ENCODE measurements at regions not wholly inside any gene's neighbourhood (a gene's known extent, or its start where the extent isn't known, plus 50 kb on each side); places are given as distances from the start of the nearest gene placed in this dataset.

DNA sequence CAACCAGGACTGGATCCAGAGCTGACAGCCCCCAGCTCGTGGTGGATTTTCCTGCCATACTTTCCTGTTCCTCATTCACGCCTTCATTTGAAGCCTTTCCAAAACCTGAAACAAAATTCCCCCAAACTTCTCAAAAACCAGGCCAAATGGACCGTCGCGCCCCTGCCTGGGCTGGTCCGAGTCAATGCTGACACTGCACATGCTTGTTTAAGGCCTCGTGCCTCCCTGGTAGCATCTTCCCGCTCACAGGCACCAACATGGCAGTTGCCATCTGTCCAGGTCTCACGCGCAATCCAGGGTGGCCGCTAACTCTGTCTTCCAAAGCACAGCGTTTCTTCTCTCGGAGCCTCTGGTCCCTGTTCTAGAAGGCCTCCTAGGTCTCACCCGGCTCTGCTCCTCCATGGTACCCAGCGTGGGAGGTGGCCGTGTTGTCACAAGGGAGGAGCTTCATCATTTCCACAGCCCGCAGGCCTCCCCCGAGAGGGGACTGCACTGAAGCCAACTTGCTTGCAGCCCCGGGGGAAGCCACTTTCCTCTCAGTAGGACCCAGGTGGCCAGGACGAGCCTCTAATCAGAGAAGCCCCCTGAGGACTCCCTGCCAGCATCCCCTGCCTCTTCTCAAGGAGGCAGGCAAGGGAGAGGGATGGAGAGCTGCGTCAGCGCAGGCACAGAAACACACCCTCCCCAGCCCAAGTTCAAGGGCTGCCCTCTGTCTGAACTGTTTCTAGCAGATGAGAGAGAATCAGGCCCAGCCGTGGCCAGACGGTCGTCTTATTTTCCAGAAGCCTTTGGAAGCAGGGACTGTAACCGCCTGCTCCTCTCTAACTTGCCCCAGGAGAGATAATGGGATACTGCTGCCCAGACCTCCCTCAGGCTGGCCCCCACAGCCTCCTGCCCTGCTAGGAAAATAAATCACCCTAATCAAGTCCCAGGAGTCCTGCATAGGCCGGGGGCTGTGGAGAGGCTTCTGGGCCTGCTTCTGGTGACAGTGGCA lies 152.8 kb upstream of the TLE3 start:
- peaks cover 24 to 84% of the 10 kb centered on the region in 2 donors for H3K4me1 ChIP-seq (ENCODE audit: control insufficient read depth in 2 of 2, insufficient read depth in 2 of 2, low read length in 2 of 2)

DNA sequence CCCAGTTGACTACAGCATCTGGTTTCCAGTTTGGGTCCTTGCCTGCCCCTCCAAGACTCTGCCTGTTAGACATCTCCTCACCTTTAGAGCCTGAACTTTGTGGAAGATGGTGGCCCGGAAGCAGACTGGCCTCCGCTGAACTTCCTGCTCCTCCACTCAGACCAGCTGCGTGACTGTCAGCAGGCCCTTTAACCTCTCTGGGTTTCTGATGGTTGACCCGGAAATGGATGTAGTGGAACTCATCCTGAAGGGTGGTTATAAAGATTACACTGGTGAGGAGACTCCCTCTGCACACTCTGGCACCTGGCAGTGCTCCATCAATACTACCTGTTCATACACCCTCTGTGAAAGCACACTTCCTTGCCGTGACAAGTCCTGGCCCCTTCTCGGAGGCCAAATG lies 151.9 kb upstream of the TLE3 start:
- Histone ChIP-seq H3K4me3 (ENCODE audit: low read length in 2 of 2) (no peak overlapping the region), H3K36me3 (ENCODE audit: control insufficient read depth in 2 of 2, insufficient read depth in 2 of 2, low read length in 1 of 2) (no peaks in the 10 kb centered on the region), H3K4me1 (ENCODE audit: control insufficient read depth in 2 of 2, insufficient read depth in 2 of 2, low read length in 2 of 2) (peaks cover 24 to 89% of the 10 kb centered on the region in 2 donors), H3K27ac (ENCODE audit: low read depth in 1 of 2, low read length in 1 of 2) (no peak overlapping the region), H3K9me3 (ENCODE audit: control insufficient read depth in 2 of 2, insufficient read depth in 1 of 2, low read length in 1 of 2) (no peaks in the 10 kb centered on the region), H3K27me3 (ENCODE audit: control insufficient read depth in 2 of 2, insufficient read depth in 1 of 2, low read length in 1 of 2) (peaks cover 0 to 4% of the 10 kb centered on the region in 2 donors)
- WGBS, result 85% methylated on average over 6 of the region's 6 CpGs
- no peak for DNase-seq (ENCODE audit: low read depth in 6 of 9, low spot score in 9 of 9)

More for the DNA sequence above, 152.8 kb upstream of the TLE3 start:
- 94% methylated on average over 27 of the region's 27 CpGs for WGBS
- Histone ChIP-seq H3K4me3 (ENCODE audit: low read length in 2 of 2) (no peak overlapping the region), H3K9me3 (ENCODE audit: control insufficient read depth in 2 of 2, insufficient read depth in 1 of 2, low read length in 1 of 2) (no peaks in the 10 kb centered on the region), H3K36me3 (ENCODE audit: control insufficient read depth in 2 of 2, insufficient read depth in 2 of 2, low read length in 1 of 2) (no peaks in the 10 kb centered on the region), H3K27me3 (ENCODE audit: control insufficient read depth in 2 of 2, insufficient read depth in 1 of 2, low read length in 1 of 2) (peaks cover 0 to 4% of the 10 kb centered on the region in 2 donors), H3K27ac (ENCODE audit: low read depth in 1 of 2, low read length in 1 of 2) (no peak overlapping the region)
- DNase-seq (ENCODE audit: low read depth in 6 of 9, low spot score in 9 of 9), result no peak

DNA sequence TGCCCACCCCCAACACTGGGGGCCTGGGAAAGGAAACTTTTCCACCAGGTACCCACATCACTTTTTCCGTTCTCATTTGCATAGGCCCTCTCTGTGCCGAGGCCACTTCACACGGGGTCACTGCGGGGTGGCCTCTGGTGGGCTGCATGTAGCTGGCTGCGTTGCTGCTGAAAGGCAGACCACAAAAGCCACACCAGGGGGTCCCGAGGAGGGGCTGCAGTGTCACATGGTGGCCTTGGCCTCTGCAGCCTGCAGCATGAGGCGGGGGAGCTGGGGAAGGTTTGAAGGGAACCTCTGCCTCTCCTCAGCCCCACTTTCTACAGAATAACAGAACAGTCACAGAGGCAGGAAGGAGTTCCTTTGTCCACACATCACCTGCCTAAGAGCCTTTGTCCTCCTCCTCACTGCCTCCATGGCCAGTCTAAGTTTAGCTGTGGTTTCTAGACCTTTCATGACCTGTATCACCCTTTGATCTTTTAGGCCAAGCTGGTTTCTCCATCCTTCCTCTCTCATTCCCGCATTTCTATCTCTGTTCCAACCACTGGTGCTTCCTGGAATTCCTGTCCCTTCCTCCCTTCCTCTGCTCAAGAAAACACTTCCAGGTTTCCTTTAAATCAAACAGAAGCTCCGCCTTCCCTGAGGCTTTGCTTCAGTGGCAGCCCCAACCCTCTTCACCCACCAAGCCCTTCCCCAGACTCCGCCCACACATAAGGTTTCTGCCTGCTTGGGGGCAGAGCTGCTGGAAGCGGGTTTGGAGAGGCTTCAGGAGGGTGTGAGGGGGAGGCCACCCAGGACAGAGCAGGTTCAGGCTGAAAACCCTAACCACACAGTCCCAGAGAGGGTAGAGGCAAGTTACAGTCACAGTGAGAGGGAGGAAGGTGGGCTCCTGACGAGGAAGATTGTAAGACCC lies 150.7 kb upstream of the TLE3 start:
- DNase-seq (ENCODE audit: low read depth in 6 of 9, low spot score in 9 of 9), result peak in 1 of 9 donors; percentile 72
- WGBS, result 51% methylated on average over 12 of the region's 12 CpGs

DNA sequence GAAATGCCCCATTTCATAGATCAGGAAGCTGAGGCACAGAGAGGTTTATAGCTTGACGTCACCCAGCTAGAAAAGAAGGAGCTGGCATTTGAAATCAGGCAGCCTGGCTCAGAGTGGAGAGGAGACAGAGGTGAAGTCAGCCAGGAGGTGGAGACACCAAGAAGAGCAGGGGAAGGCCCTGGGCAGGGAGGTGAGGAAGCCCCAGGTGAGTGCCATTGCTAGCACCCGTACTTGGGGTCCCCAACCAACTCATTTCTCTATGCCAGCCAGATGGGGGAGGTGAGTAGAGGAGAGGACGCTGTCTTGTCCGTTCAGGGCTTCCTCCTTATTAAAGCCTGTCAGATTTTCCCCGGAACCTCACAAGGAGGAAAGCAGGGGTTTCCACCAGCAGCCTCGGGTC lies 149.6 kb upstream of the TLE3 start:
- H3K36me3 ChIP-seq (ENCODE audit: control insufficient read depth in 2 of 2, insufficient read depth in 2 of 2, low read length in 1 of 2), result no peaks in the 10 kb centered on the region
- peaks cover 26 to 91% of the 10 kb centered on the region in 2 donors for H3K4me1 ChIP-seq (ENCODE audit: control insufficient read depth in 2 of 2, insufficient read depth in 2 of 2, low read length in 2 of 2)
- no peaks in the 10 kb centered on the region for H3K9me3 ChIP-seq (ENCODE audit: control insufficient read depth in 2 of 2, insufficient read depth in 1 of 2, low read length in 1 of 2)
- H3K27ac ChIP-seq (ENCODE audit: low read depth in 1 of 2, low read length in 1 of 2), result no peak overlapping the region
- WGBS, result 89% methylated on average over 6 of the region's 6 CpGs
- H3K27me3 ChIP-seq (ENCODE audit: control insufficient read depth in 2 of 2, insufficient read depth in 1 of 2, low read length in 1 of 2), result peaks cover 0 to under 1% of the 10 kb centered on the region in 2 donors
- no peak for DNase-seq (ENCODE audit: low read depth in 6 of 9, low spot score in 9 of 9)
- no peak overlapping the region for H3K4me3 ChIP-seq (ENCODE audit: low read length in 2 of 2)

More for the DNA sequence above, 150.7 kb upstream of the TLE3 start:
- Histone ChIP-seq H3K4me3 (ENCODE audit: low read length in 2 of 2) (no peak overlapping the region), H3K27me3 (ENCODE audit: control insufficient read depth in 2 of 2, insufficient read depth in 1 of 2, low read length in 1 of 2) (peaks cover 0 to 4% of the 10 kb centered on the region in 2 donors), H3K4me1 (ENCODE audit: control insufficient read depth in 2 of 2, insufficient read depth in 2 of 2, low read length in 2 of 2) (peaks cover 24 to 91% of the 10 kb centered on the region in 2 donors), H3K27ac (ENCODE audit: low read depth in 1 of 2, low read length in 1 of 2) (no peak overlapping the region), H3K36me3 (ENCODE audit: control insufficient read depth in 2 of 2, insufficient read depth in 2 of 2, low read length in 1 of 2) (no peaks in the 10 kb centered on the region), H3K9me3 (ENCODE audit: control insufficient read depth in 2 of 2, insufficient read depth in 1 of 2, low read length in 1 of 2) (no peaks in the 10 kb centered on the region)

GRCh38 chr15:70246623-70247220 lies 149.0 kb upstream of the TLE3 start:
- no peaks in the 10 kb centered on the region for H3K9me3 ChIP-seq (ENCODE audit: control insufficient read depth in 2 of 2, insufficient read depth in 1 of 2, low read length in 1 of 2)
- no peak overlapping the region for H3K27ac ChIP-seq (ENCODE audit: low read depth in 1 of 2, low read length in 1 of 2)
- 86% methylated on average over 8 of the region's 8 CpGs for WGBS
- no peaks in the 10 kb centered on the region for H3K27me3 ChIP-seq (ENCODE audit: control insufficient read depth in 2 of 2, insufficient read depth in 1 of 2, low read length in 1 of 2)
- no peak overlapping the region for H3K4me3 ChIP-seq (ENCODE audit: low read length in 2 of 2)
- no peaks in the 10 kb centered on the region for H3K36me3 ChIP-seq (ENCODE audit: control insufficient read depth in 2 of 2, insufficient read depth in 2 of 2, low read length in 1 of 2)
- H3K4me1 ChIP-seq (ENCODE audit: control insufficient read depth in 2 of 2, insufficient read depth in 2 of 2, low read length in 2 of 2), result peaks cover 21 to 91% of the 10 kb centered on the region in 2 donors
- DNase-seq (ENCODE audit: low read depth in 6 of 9, low spot score in 9 of 9), result no peak

DNA sequence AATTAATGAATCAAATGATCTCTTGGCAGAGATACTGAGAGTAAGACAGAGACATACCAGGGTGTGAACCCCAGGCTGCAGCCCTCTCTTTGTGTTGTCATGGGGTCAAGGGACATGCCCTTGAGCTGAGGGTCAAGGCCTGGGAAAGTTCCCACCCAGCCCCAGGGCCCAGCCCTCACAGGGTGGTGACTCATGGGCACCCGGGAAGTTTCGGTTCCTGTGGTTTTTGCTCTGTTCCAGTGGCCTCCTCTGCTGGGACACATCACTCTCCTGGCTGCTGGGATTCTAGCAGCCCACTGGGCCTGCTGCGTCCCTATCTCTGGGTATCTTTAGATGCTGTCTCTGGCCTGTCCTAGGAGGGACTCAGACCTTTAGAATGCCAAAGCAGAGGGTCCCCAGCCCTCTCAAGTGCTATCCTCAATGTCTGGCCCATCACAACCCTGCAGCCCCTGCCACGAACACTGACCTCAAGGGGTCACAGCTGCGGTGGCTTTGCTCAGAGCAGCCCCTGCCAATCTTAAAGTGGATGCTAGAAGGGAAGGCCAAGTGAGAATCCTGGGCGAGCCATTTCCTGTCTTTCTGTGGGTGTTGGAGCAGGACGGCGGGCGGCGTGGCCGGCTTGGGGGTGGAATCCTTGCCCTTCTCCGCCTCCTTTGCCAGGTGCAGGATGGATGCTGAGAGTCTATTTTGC lies 148.4 kb upstream of the TLE3 start:
- no peak overlapping the region for H3K4me3 ChIP-seq (ENCODE audit: low read length in 2 of 2)
- peaks cover 18 to 88% of the 10 kb centered on the region in 2 donors for H3K4me1 ChIP-seq (ENCODE audit: control insufficient read depth in 2 of 2, insufficient read depth in 2 of 2, low read length in 2 of 2)
- H3K36me3 ChIP-seq (ENCODE audit: control insufficient read depth in 2 of 2, insufficient read depth in 2 of 2, low read length in 1 of 2), result no peaks in the 10 kb centered on the region
- no peak overlapping the region for H3K27ac ChIP-seq (ENCODE audit: low read depth in 1 of 2, low read length in 1 of 2)
- no peaks in the 10 kb centered on the region for H3K9me3 ChIP-seq (ENCODE audit: control insufficient read depth in 2 of 2, insufficient read depth in 1 of 2, low read length in 1 of 2)
- 91% methylated on average over 12 of the region's 12 CpGs for WGBS
- H3K27me3 ChIP-seq (ENCODE audit: control insufficient read depth in 2 of 2, insufficient read depth in 1 of 2, low read length in 1 of 2), result no peaks in the 10 kb centered on the region
- no peak for DNase-seq (ENCODE audit: low read depth in 6 of 9, low spot score in 9 of 9)

GRCh38 chr15:70244978-70245542 lies 147.3 kb upstream of the TLE3 start:
- WGBS, result 63% methylated on average over 9 of the region's 9 CpGs
- H3K36me3 ChIP-seq (ENCODE audit: control insufficient read depth in 2 of 2, insufficient read depth in 2 of 2, low read length in 1 of 2), result no peaks in the 10 kb centered on the region
- no peak overlapping the region for H3K4me3 ChIP-seq (ENCODE audit: low read length in 2 of 2)
- H3K4me1 ChIP-seq (ENCODE audit: control insufficient read depth in 2 of 2, insufficient read depth in 2 of 2, low read length in 2 of 2), result peaks cover 18 to 87% of the 10 kb centered on the region in 2 donors
- H3K9me3 ChIP-seq (ENCODE audit: control insufficient read depth in 2 of 2, insufficient read depth in 1 of 2, low read length in 1 of 2), result no peaks in the 10 kb centered on the region
- no peaks in the 10 kb centered on the region for H3K27me3 ChIP-seq (ENCODE audit: control insufficient read depth in 2 of 2, insufficient read depth in 1 of 2, low read length in 1 of 2)
- no peak overlapping the region for H3K27ac ChIP-seq (ENCODE audit: low read depth in 1 of 2, low read length in 1 of 2)
- DNase-seq (ENCODE audit: low read depth in 6 of 9, low spot score in 9 of 9), result no peak

Measured in thymus (tissue), 11 donors.